Osteocyte (in vitro differentiated cells): ENCODE measurements at regions not wholly inside any gene's neighbourhood (a gene's known extent, or its start where the extent isn't known, plus 50 kb on each side); places are given as distances from the start of the nearest gene placed in this dataset.
A peak's percentile ranks its signal among the peaks of the same experiment; 100 is the strongest.

Experiments used
- DNase-seq: peaks from one replicate; pipeline ENCODE4 v3.0.0; 2021; ENCODE audit warnings: mixed read lengths; ENCODE audit not compliant: unreplicated experiment; ENCODE audit errors: extremely low spot score
- H3K27ac Mint-ChIP-seq: one replicate; pipeline ENCODE4 v1.8.0; 2021; ENCODE audit warnings: mild to moderate bottlenecking, mixed read lengths; ENCODE audit not compliant: unreplicated experiment
- H3K27me3 Mint-ChIP-seq: one replicate; pipeline ENCODE4 v1.8.0; 2021; ENCODE audit warnings: mixed read lengths; ENCODE audit not compliant: unreplicated experiment
- H3K36me3 Mint-ChIP-seq: one replicate; pipeline ENCODE4 v1.8.0; 2021; ENCODE audit warnings: mixed read lengths; ENCODE audit not compliant: unreplicated experiment
- H3K4me1 Mint-ChIP-seq: one replicate; pipeline ENCODE4 v1.8.0; 2021; ENCODE audit warnings: mixed read lengths; ENCODE audit not compliant: unreplicated experiment
- H3K4me3 Mint-ChIP-seq: one replicate; pipeline ENCODE4 v1.8.0; 2021; ENCODE audit warnings: mild to moderate bottlenecking, moderate library complexity, mixed read lengths; ENCODE audit not compliant: unreplicated experiment
- H3K9me3 Mint-ChIP-seq: one replicate; pipeline ENCODE4 v1.8.0; 2021; ENCODE audit warnings: mixed read lengths; ENCODE audit not compliant: unreplicated experiment
- TF ChIP-seq, protein P1 (sequence below): fragments of 200-600 bp; sonication (generic); IDR thresholded peaks from 2 replicates; pipeline ENCODE4 v1.5.0; 2021; ENCODE audit warnings: antibody characterized with exemption, mild to moderate bottlenecking, moderate library complexity

DNA sequence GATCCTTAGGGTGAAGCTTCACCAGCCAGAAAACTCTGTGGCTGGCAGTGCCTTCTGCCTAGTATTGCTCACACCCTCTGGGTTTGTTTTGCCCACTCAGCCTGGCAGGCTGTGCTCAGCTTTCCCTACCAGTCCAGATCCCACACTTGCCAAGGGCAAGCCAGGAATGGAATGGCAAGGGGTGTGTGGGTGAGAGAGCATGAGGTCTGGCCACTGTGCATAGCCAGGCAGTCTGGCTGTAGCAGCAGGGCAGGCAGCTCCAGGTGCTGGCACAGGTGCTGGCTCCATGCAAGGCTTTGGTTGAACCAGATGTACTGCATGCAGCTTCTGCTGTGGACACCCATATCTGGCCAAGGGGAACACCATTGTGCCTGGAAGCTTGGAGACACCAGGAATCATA lies 1720.3 kb downstream of the HACE1 start:
- Mint-ChIP-seq H3K36me3 (no peaks in the 10 kb centered on the region), H3K9me3 (no peaks in the 10 kb centered on the region), H3K4me1 (no peaks in the 10 kb centered on the region), H3K4me3 (no peak overlapping the region), H3K27me3 (peaks cover 9% of the 10 kb centered on the region), H3K27ac (no peak overlapping the region)
- TF ChIP-seq, protein P1, sequence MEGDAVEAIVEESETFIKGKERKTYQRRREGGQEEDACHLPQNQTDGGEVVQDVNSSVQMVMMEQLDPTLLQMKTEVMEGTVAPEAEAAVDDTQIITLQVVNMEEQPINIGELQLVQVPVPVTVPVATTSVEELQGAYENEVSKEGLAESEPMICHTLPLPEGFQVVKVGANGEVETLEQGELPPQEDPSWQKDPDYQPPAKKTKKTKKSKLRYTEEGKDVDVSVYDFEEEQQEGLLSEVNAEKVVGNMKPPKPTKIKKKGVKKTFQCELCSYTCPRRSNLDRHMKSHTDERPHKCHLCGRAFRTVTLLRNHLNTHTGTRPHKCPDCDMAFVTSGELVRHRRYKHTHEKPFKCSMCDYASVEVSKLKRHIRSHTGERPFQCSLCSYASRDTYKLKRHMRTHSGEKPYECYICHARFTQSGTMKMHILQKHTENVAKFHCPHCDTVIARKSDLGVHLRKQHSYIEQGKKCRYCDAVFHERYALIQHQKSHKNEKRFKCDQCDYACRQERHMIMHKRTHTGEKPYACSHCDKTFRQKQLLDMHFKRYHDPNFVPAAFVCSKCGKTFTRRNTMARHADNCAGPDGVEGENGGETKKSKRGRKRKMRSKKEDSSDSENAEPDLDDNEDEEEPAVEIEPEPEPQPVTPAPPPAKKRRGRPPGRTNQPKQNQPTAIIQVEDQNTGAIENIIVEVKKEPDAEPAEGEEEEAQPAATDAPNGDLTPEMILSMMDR = no peak
- no peak for DNase-seq

- TF ChIP-seq, protein P1 = no peak
- H3K9me3 Mint-ChIP-seq = no peaks in the 10 kb centered on the region
- H3K27me3 Mint-ChIP-seq = no peaks in the 10 kb centered on the region
- no peaks in the 10 kb centered on the region for H3K36me3 Mint-ChIP-seq
- DNase-seq = no peak
- H3K27ac Mint-ChIP-seq = no peak overlapping the region
- no peaks in the 10 kb centered on the region for H3K4me1 Mint-ChIP-seq
- H3K4me3 Mint-ChIP-seq = no peak overlapping the region
Observed at GRCh38 chr6:103124471-103124870, 1731.0 kb downstream of the GRIK2 start.

DNA sequence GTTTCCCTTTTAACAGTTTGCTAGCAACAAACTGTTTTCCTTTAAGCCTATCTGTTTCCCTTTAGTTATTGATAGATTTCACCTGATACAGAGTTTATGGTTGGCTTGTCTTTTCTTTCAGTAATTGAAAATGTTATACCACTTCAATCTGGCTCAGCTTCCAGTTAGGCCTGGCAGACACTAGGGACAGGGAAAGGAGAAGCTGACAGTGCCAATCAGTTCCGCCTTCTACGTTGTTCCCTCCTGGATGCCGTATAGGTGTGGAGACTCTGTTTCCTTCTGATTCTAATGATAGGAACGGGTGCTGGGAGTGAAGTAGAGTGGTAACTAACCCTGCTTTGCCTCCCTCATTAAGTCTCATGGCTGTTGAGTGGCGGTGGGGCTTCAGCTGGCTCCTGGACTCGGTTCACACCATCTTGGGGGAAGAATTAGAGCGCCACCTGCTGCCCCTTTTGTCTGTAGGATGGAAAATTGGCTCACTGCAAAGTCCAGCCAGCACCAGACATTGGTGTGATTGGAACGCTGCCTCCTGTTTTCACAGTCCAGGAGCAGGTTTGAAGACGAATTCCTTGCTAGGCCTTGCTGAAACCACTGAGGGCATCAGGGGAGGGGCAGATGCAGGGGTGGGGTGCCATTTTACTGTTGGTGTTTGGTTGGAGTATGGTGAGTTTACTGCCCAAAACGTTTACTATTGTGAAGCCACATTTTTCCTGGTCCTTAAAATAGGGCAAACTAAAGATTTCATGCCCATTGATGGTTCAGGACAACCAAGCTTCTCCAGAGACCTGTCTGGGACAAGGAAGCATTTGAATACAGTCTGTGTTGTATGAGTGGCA lies 1729.5 kb downstream of the GRIK2 start:
- DNase-seq = no peak
- Mint-ChIP-seq H3K9me3 (no peaks in the 10 kb centered on the region), H3K27ac (no peak overlapping the region), H3K4me3 (no peak overlapping the region), H3K27me3 (no peaks in the 10 kb centered on the region), H3K36me3 (no peaks in the 10 kb centered on the region), H3K4me1 (no peaks in the 10 kb centered on the region)
- TF ChIP-seq, protein P1 = peak; percentile 72

DNA sequence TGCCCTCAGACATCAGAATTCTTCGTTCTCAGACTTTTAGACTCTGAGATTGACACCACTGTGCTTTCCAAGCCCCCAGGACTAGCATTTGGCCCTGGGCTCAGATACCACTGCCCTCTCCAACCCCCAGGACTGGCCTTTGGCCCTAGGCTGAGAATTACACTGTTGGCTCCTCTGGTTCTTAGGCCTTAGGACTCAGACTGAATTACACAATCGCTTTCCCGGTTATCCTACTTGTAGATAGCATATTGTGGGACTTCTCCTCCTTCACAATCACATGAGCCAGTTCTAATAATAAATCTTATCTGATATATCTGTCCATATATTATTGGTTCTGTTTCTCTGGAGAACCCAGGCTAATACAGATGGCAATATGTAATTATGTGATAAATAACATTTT lies 1725.5 kb downstream of the GRIK2 start:
- no peak overlapping the region for H3K27ac Mint-ChIP-seq
- no peaks in the 10 kb centered on the region for H3K4me1 Mint-ChIP-seq
- DNase-seq = no peak
- no peaks in the 10 kb centered on the region for H3K27me3 Mint-ChIP-seq
- H3K4me3 Mint-ChIP-seq = no peak overlapping the region
- TF ChIP-seq, protein P1 = no peak
- no peaks in the 10 kb centered on the region for H3K9me3 Mint-ChIP-seq
- no peaks in the 10 kb centered on the region for H3K36me3 Mint-ChIP-seq

GRCh38 chr6:103114582-103114981 lies 1721.1 kb downstream of the GRIK2 start:
- DNase-seq = no peak
- Mint-ChIP-seq H3K4me1 (no peaks in the 10 kb centered on the region), H3K36me3 (no peaks in the 10 kb centered on the region), H3K27ac (no peak overlapping the region), H3K9me3 (no peaks in the 10 kb centered on the region), H3K27me3 (no peaks in the 10 kb centered on the region), H3K4me3 (no peak overlapping the region)
- TF ChIP-seq, protein P1 = no peak
